ENCODE measurements at regions not wholly inside any gene's neighbourhood (a gene's known extent, or its start where the extent isn't known, plus 50 kb on each side); places are given as distances from the start of the nearest gene placed in this dataset.

- no peak overlapping the region for H2AFZ ChIP-seq (ENCODE audit: low read depth, low read length, poor library complexity, severe bottlenecking)
- ChIA-PET RAD21 (ENCODE audit: low non-redundant PET in 1 of 2, low total read pairs in 2 of 2, uncharacterized antibody in 2 of 2, unreplicated experiment in 2 of 2) (no interaction called here), CTCF (interaction anchor here (1.6 kb wide), 1 partner anchor 22 kb away, joined by 4 read pairs; no protein-coding TSS in a partner anchor)
These were observed 117.7 kb downstream of the RPIA start for GRCh38 chr2:88809216-88809615.

DNA sequence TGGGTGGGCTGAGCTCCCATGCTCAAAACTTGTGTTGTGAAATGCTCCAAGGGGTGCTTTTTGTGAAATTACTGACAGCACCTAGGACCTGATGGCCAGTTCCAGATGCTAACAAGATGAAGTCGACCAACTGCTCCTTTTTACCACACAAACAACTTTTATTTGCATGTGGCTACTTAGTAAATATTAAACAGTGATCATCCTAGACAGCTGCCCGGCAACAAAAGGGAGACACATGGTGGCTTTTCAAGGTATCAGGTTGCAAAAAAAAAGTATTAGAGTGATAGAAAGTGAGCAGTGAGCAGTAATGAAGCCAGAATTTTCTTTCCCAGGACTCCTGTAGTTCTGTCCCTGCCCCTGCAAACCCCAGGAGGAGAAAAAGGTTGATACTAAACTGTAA, 118.5 kb downstream of the RPIA start:
- no TSS peak for BruUV-seq (replicated peaks)
- intact Hi-C loops (cut with micrococcal nuclease) = no loop called here
- no peak for ATAC-seq
- Histone ChIP-seq H3K9ac (ENCODE audit: low read length) (no peak overlapping the region), H4K20me1 (ENCODE audit: insufficient read depth) (no peaks in the 10 kb centered on the region), H3K79me2 (ENCODE audit: insufficient read depth, low read length) (no peaks in the 10 kb centered on the region), H3K9me3 (ENCODE audit: control insufficient read depth in 1 of 2, insufficient read depth in 1 of 2, low read depth in 1 of 2, low read length in 2 of 2) (no peaks in the 10 kb centered on the region), H3K4me2 (ENCODE audit: low read length) (no peak overlapping the region), H3K4me3 (replicated peaks in 1 of 2; ENCODE audit: low read depth in 1 of 2, low read length in 2 of 2) (no peak overlapping the region), H3K9me2 (ENCODE audit: insufficient read depth) (no peaks in the 10 kb centered on the region), H2AFZ (ENCODE audit: low read depth, low read length, poor library complexity, severe bottlenecking) (no peak overlapping the region), H3K27me3 (ENCODE audit: insufficient read depth, low read length) (peaks cover 21% of the 10 kb centered on the region; the same call in 1 of the 2 replicates), H3K4me1 (ENCODE audit: control insufficient read depth in 1 of 2, insufficient read depth in 2 of 2, low read length in 2 of 2) (no peaks in the 10 kb centered on the region), H3K36me3 (ENCODE audit: control insufficient read depth in 1 of 2, insufficient read depth in 2 of 2, low read length in 2 of 2) (no peaks in the 10 kb centered on the region), H3K27ac (ENCODE audit: low read depth, low read length) (no peak overlapping the region)
- ChIA-PET CTCF (interaction anchor here (1.6 kb wide), 1 partner anchor 21 kb away, joined by 4 read pairs; no protein-coding TSS in a partner anchor), POLR2A (no interaction called here), RAD21 (ENCODE audit: low non-redundant PET in 1 of 2, low total read pairs in 2 of 2, uncharacterized antibody in 2 of 2, unreplicated experiment in 2 of 2) (no interaction called here)
- DNase-seq (ENCODE audit: low read depth, low spot score) = no peak
- TF ChIP-seq CBX3 (IDR thresholded peaks at IDR 0.05; ENCODE audit: low read depth) (no peak), ZNF274 (IDR thresholded peaks at IDR 0.05; ENCODE audit: low read depth, low read length) (no peak), CTCF (IDR thresholded peaks at IDR 0.05 in 2 of 3, conservative IDR thresholded peaks at IDR 0.05 in 1 of 3; ENCODE audit: borderline replicate concordance in 1 of 3, insufficient read depth in 1 of 3, low read depth in 2 of 3, low read length in 2 of 3) (no peak), SRF (IDR thresholded peaks at IDR 0.05; ENCODE audit: low read depth) (no peak), EZH2phosphoT487 (IDR thresholded peaks at IDR 0.05; ENCODE audit: borderline replicate concordance) (no peak), ZBTB33 (IDR thresholded peaks at IDR 0.05; ENCODE audit: extremely low read depth, insufficient replicate concordance, low read length) (no peak), SIN3A (IDR thresholded peaks at IDR 0.05; ENCODE audit: low read depth) (no peak), EZH2 (IDR thresholded peaks at IDR 0.05) (no peak), RAD21 (IDR thresholded peaks at IDR 0.05; ENCODE audit: low read depth) (no peak), FOSL1 (IDR thresholded peaks at IDR 0.05; ENCODE audit: low read depth) (no peak)
- TF ChIP-seq, protein P1, sequence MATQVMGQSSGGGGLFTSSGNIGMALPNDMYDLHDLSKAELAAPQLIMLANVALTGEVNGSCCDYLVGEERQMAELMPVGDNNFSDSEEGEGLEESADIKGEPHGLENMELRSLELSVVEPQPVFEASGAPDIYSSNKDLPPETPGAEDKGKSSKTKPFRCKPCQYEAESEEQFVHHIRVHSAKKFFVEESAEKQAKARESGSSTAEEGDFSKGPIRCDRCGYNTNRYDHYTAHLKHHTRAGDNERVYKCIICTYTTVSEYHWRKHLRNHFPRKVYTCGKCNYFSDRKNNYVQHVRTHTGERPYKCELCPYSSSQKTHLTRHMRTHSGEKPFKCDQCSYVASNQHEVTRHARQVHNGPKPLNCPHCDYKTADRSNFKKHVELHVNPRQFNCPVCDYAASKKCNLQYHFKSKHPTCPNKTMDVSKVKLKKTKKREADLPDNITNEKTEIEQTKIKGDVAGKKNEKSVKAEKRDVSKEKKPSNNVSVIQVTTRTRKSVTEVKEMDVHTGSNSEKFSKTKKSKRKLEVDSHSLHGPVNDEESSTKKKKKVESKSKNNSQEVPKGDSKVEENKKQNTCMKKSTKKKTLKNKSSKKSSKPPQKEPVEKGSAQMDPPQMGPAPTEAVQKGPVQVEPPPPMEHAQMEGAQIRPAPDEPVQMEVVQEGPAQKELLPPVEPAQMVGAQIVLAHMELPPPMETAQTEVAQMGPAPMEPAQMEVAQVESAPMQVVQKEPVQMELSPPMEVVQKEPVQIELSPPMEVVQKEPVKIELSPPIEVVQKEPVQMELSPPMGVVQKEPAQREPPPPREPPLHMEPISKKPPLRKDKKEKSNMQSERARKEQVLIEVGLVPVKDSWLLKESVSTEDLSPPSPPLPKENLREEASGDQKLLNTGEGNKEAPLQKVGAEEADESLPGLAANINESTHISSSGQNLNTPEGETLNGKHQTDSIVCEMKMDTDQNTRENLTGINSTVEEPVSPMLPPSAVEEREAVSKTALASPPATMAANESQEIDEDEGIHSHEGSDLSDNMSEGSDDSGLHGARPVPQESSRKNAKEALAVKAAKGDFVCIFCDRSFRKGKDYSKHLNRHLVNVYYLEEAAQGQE (IDR thresholded peaks at IDR 0.05; ENCODE audit: low read depth) = no peak

More at GRCh38 chr2:88809216-88809615, 117.7 kb downstream of the RPIA start:
- no peaks in the 10 kb centered on the region for H3K4me1 ChIP-seq (ENCODE audit: control insufficient read depth in 1 of 2, insufficient read depth in 2 of 2, low read length in 2 of 2)
- ATAC-seq = no peak
- H3K9ac ChIP-seq (ENCODE audit: low read length) = no peak overlapping the region
- H3K4me3 ChIP-seq (replicated peaks in 1 of 2; ENCODE audit: low read depth in 1 of 2, low read length in 2 of 2) = no peak overlapping the region
- no peaks in the 10 kb centered on the region for H3K9me2 ChIP-seq (ENCODE audit: insufficient read depth)
- peaks cover 21% of the 10 kb centered on the region; the same call in 1 of the 2 replicates for H3K27me3 ChIP-seq (ENCODE audit: insufficient read depth, low read length)
- POLR2A ChIA-PET = no interaction called here
- H3K4me2 ChIP-seq (ENCODE audit: low read length) = no peak overlapping the region
- no peaks in the 10 kb centered on the region for H4K20me1 ChIP-seq (ENCODE audit: insufficient read depth)
- no peak overlapping the region for H3K27ac ChIP-seq (ENCODE audit: low read depth, low read length)
- TF ChIP-seq EGR1 (IDR thresholded peaks at IDR 0.05; ENCODE audit: low read depth) = no peak
- TF ChIP-seq ZNF274 (IDR thresholded peaks at IDR 0.05; ENCODE audit: low read depth, low read length) = no peak
- TF ChIP-seq SRF (IDR thresholded peaks at IDR 0.05; ENCODE audit: low read depth) = no peak
- TF ChIP-seq RAD21 (IDR thresholded peaks at IDR 0.05; ENCODE audit: low read depth) = no peak
- TF ChIP-seq ELF1 (IDR thresholded peaks at IDR 0.05; ENCODE audit: borderline replicate concordance, low read depth) = no peak
- no peaks in the 10 kb centered on the region for H3K36me3 ChIP-seq (ENCODE audit: control insufficient read depth in 1 of 2, insufficient read depth in 2 of 2, low read length in 2 of 2)
- intact Hi-C loops (cut with micrococcal nuclease) = no loop called here
- no TSS peak for BruUV-seq (replicated peaks)
- no peak for DNase-seq (ENCODE audit: low read depth, low spot score)
- no peaks in the 10 kb centered on the region for H3K79me2 ChIP-seq (ENCODE audit: insufficient read depth, low read length)
- H3K9me3 ChIP-seq (ENCODE audit: control insufficient read depth in 1 of 2, insufficient read depth in 1 of 2, low read depth in 1 of 2, low read length in 2 of 2) = no peaks in the 10 kb centered on the region

All from HCT116 (cell line).